Thoracic aorta (tissue), 2 donors: ENCODE measurements at regions not wholly inside any gene's neighbourhood (a gene's known extent, or its start where the extent isn't known, plus 50 kb on each side); places are given as distances from the start of the nearest gene placed in this dataset.

ENCODE experiments used
- ATAC-seq: fragments of 150-250 bp; one replicate; pipeline ENCODE4 v1.8.0; 2017; ENCODE audit warnings: low read depth; ENCODE audit not compliant: insufficient number of reproducible peaks, low FRiP score
- DNase-seq: peaks from one replicate; pipeline ENCODE4 v3.0.0-alpha.2; 2020; ENCODE audit warnings: low spot score
- H3K27ac ChIP-seq, 2 donors: fragments of 200-600 bp; sonication (generic); 1 replicate in 1 of 2; 2 replicates in 1 of 2; pipeline ENCODE4 v1.5.1; 2016; ENCODE audit warnings: mild to moderate bottlenecking in 2 of 2, moderate library complexity in 2 of 2
- H3K27me3 ChIP-seq: fragments of 200-600 bp; sonication (generic); replicated peaks from 2 replicates; pipeline ENCODE4 v1.6.0; 2016; ENCODE audit warnings: mild to moderate bottlenecking; ENCODE audit not compliant: insufficient read depth
- H3K36me3 ChIP-seq: fragments of 200-600 bp; sonication (generic); one replicate; pipeline ENCODE4 v1.5.1; 2016
- H3K4me1 ChIP-seq, 2 donors: fragments of 200-600 bp; sonication (generic); 1 replicate in 1 of 2; 2 replicates in 1 of 2; pipeline versions ENCODE4 v1.5.1 to v1.6.0; 2016; ENCODE audit warnings: low read depth in 2 of 2, mild to moderate bottlenecking in 1 of 2; ENCODE audit not compliant: control insufficient read depth in 1 of 2
- H3K4me3 ChIP-seq: fragments of 200-600 bp; sonication (generic); 2 replicates; pipeline ENCODE4 v1.5.1; 2016; ENCODE audit warnings: mild to moderate bottlenecking
- H3K9me3 ChIP-seq: fragments of 200-600 bp; sonication (generic); 2 replicates; pipeline ENCODE4 v1.5.1; 2016
- TF ChIP-seq, protein P1 (sequence below): fragments of 200-600 bp; sonication (generic); IDR thresholded peaks from one replicate; pipeline ENCODE4 v1.5.1; 2019; ENCODE audit warnings: antibody characterized with exemption

DNA sequence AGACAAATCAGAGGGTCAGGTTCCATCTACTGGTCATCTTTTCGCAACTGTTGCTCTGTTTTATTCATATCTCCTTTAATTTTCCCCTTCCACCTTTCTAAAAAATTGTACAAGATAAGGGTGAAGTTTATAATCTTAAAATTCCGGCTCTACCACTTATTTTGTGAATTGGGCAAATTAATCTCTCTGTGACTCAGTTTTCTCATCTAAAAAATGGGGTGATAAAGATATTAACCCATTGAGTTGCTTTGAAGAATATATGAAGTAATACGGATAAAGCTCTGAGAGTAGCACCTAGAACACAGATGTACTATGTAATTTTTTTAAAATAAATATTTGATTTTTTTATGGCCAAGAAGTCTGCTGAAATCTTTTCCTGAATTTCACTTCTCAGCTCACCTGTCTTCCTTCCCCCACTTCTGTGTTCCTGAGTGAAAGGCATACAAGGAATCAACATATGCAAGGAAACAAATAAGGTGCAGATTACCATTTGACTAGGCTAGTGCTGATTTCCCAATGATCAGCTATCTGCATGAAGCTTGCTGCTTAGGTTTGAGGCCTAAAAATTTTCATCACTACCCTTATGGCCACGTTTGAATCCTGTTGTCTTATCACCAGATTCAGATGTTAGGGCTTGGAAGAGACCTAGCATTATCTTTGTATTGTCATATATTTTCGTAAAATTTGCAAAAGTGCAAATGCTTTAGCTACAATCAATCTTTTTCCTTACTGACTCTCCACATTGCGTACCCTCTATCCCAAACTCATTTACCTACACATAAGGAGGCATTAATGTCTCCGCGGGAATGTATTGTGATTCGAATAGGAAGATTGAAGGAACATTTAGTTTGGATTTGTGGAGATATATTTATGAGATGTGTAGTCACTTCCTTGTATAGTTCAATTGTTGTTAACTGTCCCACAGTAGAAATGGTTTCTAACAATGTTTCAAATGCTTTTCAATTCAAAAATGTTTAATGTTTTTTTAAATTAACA is 718.3 kb upstream of the PTBP2 start:
- H3K36me3 ChIP-seq, result no peaks in the 10 kb centered on the region
- H3K27me3 ChIP-seq, result no peaks in the 10 kb centered on the region
- peaks cover 3 to 19% of the 10 kb centered on the region in 2 donors for H3K4me1 ChIP-seq
- no peak for DNase-seq
- no peak overlapping the region for H3K27ac ChIP-seq
- TF ChIP-seq, protein P1, sequence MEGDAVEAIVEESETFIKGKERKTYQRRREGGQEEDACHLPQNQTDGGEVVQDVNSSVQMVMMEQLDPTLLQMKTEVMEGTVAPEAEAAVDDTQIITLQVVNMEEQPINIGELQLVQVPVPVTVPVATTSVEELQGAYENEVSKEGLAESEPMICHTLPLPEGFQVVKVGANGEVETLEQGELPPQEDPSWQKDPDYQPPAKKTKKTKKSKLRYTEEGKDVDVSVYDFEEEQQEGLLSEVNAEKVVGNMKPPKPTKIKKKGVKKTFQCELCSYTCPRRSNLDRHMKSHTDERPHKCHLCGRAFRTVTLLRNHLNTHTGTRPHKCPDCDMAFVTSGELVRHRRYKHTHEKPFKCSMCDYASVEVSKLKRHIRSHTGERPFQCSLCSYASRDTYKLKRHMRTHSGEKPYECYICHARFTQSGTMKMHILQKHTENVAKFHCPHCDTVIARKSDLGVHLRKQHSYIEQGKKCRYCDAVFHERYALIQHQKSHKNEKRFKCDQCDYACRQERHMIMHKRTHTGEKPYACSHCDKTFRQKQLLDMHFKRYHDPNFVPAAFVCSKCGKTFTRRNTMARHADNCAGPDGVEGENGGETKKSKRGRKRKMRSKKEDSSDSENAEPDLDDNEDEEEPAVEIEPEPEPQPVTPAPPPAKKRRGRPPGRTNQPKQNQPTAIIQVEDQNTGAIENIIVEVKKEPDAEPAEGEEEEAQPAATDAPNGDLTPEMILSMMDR, result no peak
- no peak overlapping the region for H3K4me3 ChIP-seq
- no peak for ATAC-seq
- no peaks in the 10 kb centered on the region for H3K9me3 ChIP-seq

DNA sequence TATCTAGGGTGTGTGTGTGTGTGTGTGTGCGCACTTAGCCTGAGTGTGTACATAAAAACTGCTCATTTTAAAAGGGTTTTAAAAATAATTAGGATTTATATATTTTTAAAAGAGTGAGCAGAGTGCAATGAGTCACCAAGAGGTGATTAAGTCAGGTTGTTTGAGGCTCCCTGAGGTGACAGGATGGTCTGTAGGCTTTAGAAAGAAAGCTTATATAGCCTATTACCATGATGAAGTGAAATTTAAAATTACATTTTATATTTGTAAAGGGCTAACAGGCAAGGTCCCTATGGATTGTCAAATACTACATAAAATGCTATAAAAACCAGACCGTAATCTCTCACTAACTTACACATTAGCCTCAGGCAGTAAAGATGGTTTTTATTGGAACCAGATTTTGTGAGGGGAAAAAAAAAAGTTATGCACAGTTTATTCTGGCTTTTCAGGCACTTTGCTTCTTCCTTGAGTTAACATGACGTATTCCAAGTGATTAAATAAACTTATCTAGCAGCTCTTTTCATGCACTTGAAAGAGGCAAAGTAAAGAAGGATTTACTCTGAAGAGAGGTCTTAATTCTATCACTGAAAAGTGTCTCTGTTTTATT is 711.7 kb upstream of the PTBP2 start:
- TF ChIP-seq, protein P1, result no peak
- no peak for ATAC-seq
- Histone ChIP-seq H3K27me3 (no peaks in the 10 kb centered on the region), H3K9me3 (no peaks in the 10 kb centered on the region), H3K27ac (no peak overlapping the region), H3K36me3 (no peaks in the 10 kb centered on the region), H3K4me3 (no peak overlapping the region), H3K4me1 (peaks cover 0 to 16% of the 10 kb centered on the region in 2 donors)
- DNase-seq, result no peak

DNA sequence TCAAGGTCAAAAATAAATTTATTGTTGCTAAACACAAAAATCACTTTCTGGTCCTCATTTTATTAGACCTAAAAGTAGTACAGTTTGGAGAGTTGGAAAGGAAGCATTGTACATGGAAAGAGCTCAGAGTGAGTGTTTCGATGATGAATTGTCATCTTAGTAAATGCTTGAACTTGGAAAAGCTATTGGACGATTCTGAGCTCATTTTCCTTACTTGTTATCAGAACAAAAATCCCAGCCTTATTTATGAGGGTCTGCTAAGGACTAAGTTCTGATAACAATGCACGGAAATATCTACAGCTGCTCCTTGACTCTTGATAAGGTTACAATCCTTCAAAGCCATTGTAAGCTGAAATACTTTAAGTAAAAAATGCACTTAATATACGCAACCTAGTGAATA is 710.0 kb upstream of the PTBP2 start:
- no peaks in the 10 kb centered on the region for H3K9me3 ChIP-seq
- H3K27me3 ChIP-seq, result no peaks in the 10 kb centered on the region
- no peak overlapping the region for H3K4me3 ChIP-seq
- ATAC-seq (no peak), DNase-seq (no peak)
- TF ChIP-seq, protein P1, result no peak
- H3K27ac ChIP-seq, result no peak overlapping the region
- H3K36me3 ChIP-seq, result no peaks in the 10 kb centered on the region
- peaks cover 0 to 16% of the 10 kb centered on the region in 2 donors for H3K4me1 ChIP-seq

DNA sequence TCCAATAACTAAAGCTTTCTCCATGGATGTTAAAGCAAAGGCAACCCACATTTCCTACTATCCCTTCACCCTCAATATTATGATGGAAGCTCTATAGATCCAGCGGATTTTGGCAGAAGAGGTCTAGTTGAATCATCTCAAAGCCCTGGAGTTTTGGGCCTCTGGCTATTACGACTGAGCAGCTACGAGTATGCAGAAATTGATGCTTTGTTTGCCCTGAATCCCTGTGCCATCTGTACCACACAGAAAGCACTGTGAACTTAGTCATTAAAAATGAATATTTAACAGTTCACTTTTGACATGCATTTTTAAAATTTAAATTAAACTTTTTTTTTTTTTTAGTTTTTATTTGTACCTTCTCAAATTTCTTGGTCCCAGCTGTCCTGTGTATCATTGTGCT is 705.4 kb upstream of the PTBP2 start:
- DNase-seq, result no peak
- no peaks in the 10 kb centered on the region for H3K36me3 ChIP-seq
- peaks cover 0 to 2% of the 10 kb centered on the region in 2 donors for H3K4me1 ChIP-seq
- no peaks in the 10 kb centered on the region for H3K9me3 ChIP-seq
- no peak overlapping the region for H3K27ac ChIP-seq
- TF ChIP-seq, protein P1, result no peak
- H3K4me3 ChIP-seq, result no peak overlapping the region
- ATAC-seq, result no peak
- H3K27me3 ChIP-seq, result no peaks in the 10 kb centered on the region

DNA sequence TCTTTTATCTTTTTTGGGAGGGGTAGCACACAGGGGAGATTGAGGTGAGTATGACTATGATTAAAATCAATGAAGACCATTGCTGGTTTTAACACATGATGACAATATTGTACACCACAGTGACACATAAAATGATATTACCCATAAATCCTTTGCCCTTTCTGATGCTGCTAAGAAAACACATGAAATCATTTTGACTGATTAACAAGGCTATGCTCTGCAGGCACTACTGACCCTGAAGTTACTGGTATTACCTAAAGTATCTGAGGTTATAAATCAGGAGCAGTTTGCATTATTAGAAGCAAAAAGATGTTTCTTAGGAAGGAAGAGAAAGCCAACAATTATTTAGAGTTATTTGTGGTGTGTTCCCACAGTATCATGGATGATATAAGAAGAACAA is 701.2 kb upstream of the PTBP2 start:
- Histone ChIP-seq H3K9me3 (no peaks in the 10 kb centered on the region), H3K27me3 (no peaks in the 10 kb centered on the region), H3K4me1 (no peaks in the 10 kb centered on the region), H3K27ac (no peak overlapping the region), H3K4me3 (no peak overlapping the region), H3K36me3 (no peaks in the 10 kb centered on the region)
- TF ChIP-seq, protein P1, result no peak
- DNase-seq (no peak), ATAC-seq (no peak)
